HL-60 (cell line): ENCODE measurements at regions not wholly inside any gene's neighbourhood (a gene's known extent, or its start where the extent isn't known, plus 50 kb on each side); places are given as distances from the start of the nearest gene placed in this dataset.

ENCODE experiments used
- CTCF ChIP-seq: IDR thresholded peaks from one replicate; pipeline ENCODE4 v1.5.1; 2011; ENCODE audit warnings: low read length, control low read depth, inconsistent platforms; ENCODE audit not compliant: insufficient read depth
- POLR2AphosphoS5 ChIP-seq: IDR thresholded peaks from 2 replicates; pipeline ENCODE4 v1.6.1; 2012; ENCODE audit warnings: low read depth

GRCh38 chr10:107924458-107924857, 760.0 kb upstream of the SORCS1 start:
- TF ChIP-seq CTCF (no peak), POLR2AphosphoS5 (no peak)
